Stimulated activated naive CD8-positive, alpha-beta T cell treated with anti-CD3 and anti-CD28 coated beads, Interleukin-15, Interleukin-2, amounts not matched to agents 100 U/mL and 50 U/mL, for 24 hours (primary cell): ENCODE measurements at regions not wholly inside any gene's neighbourhood (a gene's known extent, or its start where the extent isn't known, plus 50 kb on each side); places are given as distances from the start of the nearest gene placed in this dataset.
"Not testable (repeated sequence)": the region's sequence is repeated elsewhere in the genome, so short reads cannot be mapped to it uniquely, and the experiment has no call there.

ENCODE experiments used
- ATAC-seq: fragments of 150-1000 bp; cut with Tn5 transposase; one replicate; pipeline ENCODE4 v1.10.0; 2021
- DNase-seq: peaks from one replicate; pipeline ENCODE4 v3.0.0; 2021

DNA sequence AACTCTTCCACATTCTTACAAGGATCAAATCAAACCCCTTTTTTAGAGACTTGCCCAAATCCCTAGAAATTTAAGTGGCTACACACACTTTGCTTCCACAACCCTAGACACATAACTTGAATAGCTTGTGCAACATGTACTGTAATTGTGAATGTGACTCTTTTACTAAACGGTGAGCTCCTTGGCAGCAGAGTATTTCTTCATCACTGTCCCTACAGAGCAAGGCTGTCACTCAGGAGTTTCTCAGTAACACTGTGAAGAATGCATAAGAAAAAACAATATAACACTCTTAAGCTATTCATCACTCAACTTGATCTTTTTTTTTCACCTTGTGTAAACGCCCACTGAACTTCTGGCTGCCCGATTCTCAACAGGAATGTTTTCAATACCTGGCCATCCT is 53.8 kb upstream of the ADAMTS18 start:
- ATAC-seq (no peak), DNase-seq (no peak)

GRCh38 chr16:77491091-77491490 is 56.3 kb upstream of the ADAMTS18 start:
- DNase-seq (no peak), ATAC-seq (no peak)

GRCh38 chr16:77496934-77497333 is 62.1 kb upstream of the ADAMTS18 start:
- no peak for ATAC-seq
- no peak for DNase-seq

- DNase-seq (no peak), ATAC-seq (no peak)
These were observed 64.8 kb upstream of the ADAMTS18 start for GRCh38 chr16:77499373-77500285.

DNA sequence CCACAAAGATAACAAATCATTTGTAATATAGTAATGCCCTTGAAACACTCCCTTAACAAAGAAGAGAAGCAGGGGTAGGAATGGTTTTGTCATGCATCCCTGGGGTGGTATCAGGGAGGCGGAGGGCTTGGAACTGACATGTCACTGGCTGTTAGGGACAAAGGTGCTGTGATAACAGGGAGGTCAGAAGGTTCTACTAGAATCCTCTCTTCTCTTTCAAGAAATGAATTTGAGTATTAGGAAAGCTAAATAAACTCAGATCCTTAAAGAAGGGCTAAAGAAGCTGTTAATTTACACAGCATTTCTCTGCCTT is 65.4 kb upstream of the ADAMTS18 start:
- DNase-seq (no peak), ATAC-seq (no peak)

DNA sequence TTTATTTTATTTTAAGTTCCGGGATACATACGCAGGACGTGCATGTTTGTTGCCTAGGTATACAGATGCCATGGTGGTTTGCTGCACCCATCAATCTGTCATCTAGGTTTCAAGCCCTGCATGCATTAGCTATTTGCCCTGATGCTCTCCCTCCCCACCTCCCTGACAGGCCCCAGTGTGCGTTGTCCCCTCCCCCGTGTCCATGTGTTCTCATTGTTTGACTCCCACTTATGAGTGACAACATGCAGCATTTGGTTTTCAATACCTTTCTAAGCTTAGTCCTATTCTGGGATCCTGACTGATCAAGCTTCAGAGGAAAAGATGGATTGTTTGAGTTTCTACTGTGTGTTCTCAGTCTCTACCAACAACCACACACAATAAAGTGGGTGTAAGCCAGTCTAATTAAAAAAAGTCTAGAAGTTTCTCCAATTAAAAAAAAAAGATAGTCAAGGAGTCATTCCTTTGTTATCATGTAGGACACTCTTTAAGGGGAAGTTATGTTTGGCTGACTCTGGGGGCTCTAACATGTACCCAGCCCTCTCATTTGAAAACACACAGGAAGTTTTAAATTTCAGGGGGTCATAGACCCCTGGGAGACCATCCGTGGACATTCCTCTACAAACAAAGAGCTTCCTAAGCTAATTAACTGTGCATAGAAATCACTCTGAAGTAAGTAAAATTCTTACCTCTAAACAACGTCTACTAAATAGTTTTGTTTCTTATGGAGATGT is 66.3 kb upstream of the ADAMTS18 start:
- DNase-seq (no peak), ATAC-seq (no peak)

DNA sequence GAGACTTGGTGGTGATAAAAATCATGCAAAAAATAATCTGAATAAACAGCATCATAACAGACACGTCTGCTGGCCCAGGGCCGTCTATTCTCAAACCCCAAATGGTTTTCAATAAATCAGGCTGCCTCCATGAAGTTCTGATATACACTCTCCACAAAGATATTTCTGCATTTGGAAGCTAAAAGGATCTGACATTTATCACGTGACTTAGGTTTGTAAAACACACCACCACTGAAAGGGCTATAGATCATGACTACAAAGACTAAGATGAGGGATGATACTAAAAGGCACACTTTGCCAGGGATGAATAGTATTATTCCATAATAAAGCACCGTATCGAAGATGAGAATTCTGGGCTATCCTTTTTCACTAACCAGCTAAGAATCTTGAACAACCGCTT is 67.6 kb upstream of the ADAMTS18 start:
- DNase-seq (no peak), ATAC-seq (no peak)

DNA sequence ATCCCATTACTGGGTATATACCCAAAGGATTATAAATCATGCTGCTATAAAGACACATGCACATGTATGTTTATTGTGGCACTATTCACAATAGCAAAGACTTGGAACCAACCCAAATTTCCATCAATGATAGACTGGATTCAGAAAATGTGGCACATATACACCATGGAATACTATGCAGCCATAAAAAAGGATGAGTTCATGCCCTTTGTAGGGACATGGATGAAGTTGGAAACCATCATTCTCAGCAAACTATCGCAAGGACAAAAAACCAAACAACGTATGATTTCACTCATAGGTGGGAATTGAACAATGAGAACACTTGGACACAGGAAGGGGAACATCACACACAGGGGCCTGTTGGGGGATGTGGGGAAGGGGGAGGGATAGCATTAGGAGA is 71.7 kb upstream of the ADAMTS18 start:
- DNase-seq, ATAC-seq: not testable (repeated sequence)

DNA sequence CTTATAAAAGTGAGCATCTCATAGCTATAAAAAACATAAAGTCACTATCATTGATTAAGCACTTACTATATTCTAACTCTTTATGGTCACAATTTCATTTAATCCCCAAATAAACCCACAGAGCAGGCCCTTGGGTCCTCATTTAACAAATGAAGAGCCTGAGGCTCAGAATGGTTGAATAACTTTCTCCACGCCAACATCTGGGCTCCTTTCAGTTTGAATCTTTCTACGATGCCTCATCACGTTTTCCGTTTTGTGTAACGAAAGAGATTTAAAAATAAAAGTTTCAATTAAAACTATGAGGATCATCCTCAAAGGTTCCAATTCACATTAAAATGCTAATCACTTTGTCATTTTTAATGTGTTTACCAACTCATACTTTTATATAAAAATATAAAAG is 74.2 kb upstream of the ADAMTS18 start:
- DNase-seq (no peak), ATAC-seq (no peak)

GRCh38 chr16:77509796-77510195 is 75.0 kb upstream of the ADAMTS18 start:
- ATAC-seq (no peak), DNase-seq (no peak)

- DNase-seq (no peak), ATAC-seq (no peak)
These were observed 76.2 kb upstream of the ADAMTS18 start for GRCh38 chr16:77511053-77511452.

- DNase-seq: no peak
- no peak for ATAC-seq
These were observed 79.8 kb upstream of the ADAMTS18 start for GRCh38 chr16:77514500-77515220.

- DNase-seq, ATAC-seq: not testable (repeated sequence)
These were observed 90.4 kb upstream of the ADAMTS18 start for GRCh38 chr16:77525226-77525625.

- ATAC-seq: no peak
- no peak for DNase-seq
These were observed 96.9 kb upstream of the ADAMTS18 start for GRCh38 chr16:77531752-77532151.

GRCh38 chr16:77536809-77537208 is 102.0 kb upstream of the ADAMTS18 start:
- no peak for ATAC-seq
- no peak for DNase-seq

- DNase-seq (no peak), ATAC-seq (no peak)
These were observed 104.7 kb upstream of the ADAMTS18 start for GRCh38 chr16:77539421-77540034.

DNA sequence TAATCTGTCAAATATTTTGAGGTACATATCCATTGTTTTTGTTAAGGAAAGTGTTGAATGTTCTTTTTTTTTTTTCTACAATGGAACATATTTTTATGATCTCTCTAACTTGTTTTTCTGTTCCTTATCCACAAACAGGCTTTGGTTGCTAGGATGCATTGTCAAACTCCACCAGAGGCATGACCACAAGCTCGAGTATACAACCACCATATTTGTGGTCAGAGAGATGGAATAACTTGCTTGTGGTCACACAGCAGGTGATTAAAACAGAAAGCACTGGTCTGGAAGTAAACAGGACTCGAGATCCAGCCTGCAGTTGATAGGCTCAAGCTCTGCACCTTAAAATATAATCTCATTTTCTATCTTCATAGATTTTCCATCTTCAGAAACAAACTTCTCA is 105.8 kb upstream of the ADAMTS18 start:
- no peak for ATAC-seq
- no peak for DNase-seq

DNA sequence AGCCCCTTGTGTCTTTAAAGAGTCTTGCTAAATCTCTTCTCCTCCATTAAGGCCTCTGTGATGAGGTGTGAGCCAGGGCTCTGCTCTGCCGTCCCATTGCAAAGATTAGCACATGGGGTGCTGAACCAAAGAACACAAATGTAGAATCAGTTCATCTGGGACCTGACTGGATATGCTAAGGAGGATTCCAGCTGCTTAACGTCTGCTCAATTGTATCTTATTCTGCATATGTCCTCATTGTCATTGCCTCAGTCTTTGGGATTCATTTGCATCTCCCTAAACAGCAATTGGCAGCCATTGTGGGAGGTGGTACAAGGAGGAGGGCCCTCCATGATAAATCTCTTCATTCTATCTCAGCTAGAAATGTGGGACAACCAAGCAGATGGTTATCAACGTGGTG is 106.3 kb upstream of the ADAMTS18 start:
- no peak for ATAC-seq
- no peak for DNase-seq

DNA sequence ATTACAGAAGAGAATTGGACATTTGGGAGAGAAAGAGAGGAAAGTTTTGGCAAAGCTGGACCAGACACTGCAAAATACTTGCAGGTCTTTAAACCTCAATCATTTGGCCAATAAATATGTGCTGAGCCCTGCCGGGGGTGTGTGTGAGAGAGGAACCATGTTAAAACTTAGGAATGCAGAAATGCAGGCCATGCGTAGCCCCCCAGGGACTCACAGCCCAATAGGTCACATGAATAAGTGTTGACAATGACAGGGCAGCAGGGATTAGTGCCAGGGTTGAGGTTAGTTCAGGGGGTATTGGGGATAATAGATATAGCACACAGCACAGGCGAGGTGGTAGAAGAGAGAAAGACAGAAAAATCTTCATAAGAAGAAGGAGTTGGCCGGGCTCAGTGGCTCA is 113.3 kb upstream of the ADAMTS18 start:
- ATAC-seq (no peak), DNase-seq (no peak)

DNA sequence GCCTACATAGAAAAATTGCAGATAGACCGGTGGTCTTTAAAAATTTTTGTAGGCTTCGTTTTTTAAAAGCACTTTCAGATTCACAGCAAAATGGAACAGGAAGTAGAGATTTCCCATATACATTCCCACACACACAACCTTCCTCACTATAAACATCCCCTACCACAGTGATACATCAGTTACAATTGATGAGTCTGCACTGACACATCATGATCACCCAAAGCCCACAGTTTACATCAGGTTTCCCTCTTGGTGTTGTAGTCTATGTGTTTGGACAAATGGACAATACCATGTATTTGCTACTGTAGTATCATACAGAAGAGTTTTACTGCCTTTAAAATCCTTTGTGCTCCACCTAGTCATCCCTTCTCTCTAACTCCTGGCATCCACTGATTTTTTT is 113.9 kb upstream of the ADAMTS18 start:
- DNase-seq (no peak), ATAC-seq (no peak)

- ATAC-seq (no peak), DNase-seq (no peak)
These were observed 115.0 kb upstream of the ADAMTS18 start for GRCh38 chr16:77549876-77550275.

DNA sequence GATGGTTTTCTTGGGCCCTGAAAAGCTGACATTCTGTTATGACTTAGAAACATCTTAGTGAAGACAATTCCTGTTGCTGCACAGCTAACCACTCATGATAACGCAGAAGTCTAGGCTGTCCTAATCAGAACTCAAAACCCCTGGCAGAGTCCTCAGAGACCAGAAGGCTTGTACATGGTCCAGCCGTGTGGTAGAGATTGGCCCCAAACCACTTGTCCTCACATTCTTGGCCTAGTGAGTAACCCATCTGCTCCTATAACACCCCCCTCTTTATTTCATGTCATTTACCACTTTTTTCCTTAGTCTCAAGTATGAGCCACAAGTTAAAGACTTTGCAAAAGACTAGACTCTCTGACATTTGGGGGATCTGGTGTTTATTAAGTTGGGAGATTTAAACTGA is 116.5 kb upstream of the ADAMTS18 start:
- DNase-seq: no peak
- no peak for ATAC-seq

- DNase-seq (no peak), ATAC-seq (no peak)
These were observed 118.3 kb upstream of the ADAMTS18 start for GRCh38 chr16:77553130-77553529.
